ENCODE measurements at regions not wholly inside any gene's neighbourhood (a gene's known extent, or its start where the extent isn't known, plus 50 kb on each side); places are given as distances from the start of the nearest gene placed in this dataset.

DNA sequence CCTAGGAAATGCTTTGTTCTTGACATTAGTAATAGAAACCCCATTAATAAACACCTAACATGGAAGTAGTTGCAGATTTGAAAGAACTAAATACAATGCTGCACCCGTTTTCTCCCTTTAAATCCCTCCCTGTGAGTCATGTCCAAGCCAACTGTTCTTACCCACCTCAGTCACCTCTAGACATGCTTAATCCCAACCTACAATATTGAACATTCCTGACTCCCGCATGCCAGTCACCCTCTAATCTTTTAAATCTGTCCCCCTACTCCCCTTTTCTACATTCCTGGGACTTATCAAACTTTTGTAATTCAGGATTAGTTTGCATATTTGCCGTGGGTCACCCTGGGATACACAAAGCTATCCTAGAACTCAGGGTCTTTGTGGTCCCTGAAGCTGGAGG lies 374.6 kb downstream of the IRS1 start:
- DNase-seq: no peak

DNA sequence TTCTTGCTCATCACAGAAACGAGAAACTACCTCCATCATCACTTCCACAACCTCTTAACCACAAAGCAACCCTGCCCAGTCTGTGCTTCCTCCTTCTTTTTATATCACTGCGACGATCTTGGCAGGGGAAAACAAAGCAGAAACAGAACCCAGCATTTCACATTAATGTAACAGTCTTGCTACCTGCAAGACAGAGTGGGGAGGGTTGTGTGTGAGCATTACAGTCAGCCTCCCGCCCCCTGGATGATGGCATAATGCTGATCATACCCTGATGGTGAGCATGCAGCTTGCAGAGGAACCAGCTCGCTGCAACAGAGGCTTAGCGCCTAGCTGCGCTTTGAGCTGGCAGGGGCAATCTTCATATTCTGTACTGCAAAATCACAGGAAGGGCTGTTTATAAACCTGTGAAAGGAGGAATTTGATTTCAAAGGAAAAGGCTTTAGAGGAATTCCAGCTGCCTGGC lies 376.1 kb downstream of the IRS1 start:
- peak; percentile 6 for DNase-seq

DNA sequence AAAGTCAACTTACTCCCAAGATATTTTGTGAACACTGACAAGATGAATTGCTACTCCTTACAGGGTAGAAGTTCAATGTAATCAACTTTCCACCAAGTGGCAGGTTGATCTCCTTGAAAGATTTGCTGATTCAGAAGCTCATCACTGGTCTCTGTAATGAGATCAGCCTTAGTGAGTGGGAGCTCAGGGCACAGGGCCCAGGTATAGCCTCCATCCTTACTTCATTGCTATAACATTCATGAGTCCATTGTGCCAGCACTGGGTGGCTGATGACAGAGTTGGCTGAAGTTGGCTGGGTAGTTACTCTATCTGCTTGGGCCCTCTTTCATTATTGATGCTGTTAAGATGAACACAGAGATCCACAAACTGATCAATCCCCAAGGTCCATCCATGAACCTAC lies 379.0 kb downstream of the IRS1 start:
- DNase-seq: no peak

DNA sequence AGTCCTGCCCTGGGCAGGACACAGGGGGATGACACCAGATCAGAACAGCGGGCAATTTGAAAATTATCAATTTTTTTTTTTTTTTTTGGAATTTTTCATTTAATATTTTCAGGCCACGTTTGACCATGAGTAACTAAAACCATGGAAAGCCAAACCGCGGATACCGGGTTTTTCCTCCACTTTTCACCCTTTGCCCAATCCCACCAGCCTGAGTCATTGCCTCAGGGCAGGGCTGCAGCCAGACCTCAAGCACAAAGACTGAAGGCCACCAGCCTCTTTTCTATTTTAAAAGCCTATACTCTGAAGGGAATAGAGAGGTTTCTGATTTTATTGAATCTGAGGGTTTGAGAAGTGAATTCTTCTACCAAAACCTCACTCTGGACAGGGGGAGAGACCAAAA lies 381.1 kb downstream of the IRS1 start:
- DNase-seq: no peak

DNA sequence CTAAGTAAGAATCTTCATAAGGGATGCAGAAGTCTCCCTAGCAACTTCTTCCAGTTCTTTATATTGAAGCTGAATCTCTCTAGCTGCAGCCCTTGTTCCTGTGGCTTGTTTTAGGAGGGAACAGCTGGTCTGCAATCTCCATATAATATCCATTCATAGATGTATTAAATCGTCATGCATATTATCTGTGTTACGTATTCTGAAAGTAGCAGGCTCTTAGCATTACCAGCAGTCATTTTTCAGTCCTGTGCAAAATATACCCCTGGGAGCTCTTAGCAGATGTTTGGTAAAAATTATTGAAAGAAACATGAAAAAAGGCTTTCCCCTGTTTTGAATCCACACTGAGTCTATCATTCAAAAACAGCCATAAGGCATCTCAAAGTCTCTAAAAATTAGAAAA lies 385.3 kb downstream of the IRS1 start:
- DNase-seq: no peak

DNA sequence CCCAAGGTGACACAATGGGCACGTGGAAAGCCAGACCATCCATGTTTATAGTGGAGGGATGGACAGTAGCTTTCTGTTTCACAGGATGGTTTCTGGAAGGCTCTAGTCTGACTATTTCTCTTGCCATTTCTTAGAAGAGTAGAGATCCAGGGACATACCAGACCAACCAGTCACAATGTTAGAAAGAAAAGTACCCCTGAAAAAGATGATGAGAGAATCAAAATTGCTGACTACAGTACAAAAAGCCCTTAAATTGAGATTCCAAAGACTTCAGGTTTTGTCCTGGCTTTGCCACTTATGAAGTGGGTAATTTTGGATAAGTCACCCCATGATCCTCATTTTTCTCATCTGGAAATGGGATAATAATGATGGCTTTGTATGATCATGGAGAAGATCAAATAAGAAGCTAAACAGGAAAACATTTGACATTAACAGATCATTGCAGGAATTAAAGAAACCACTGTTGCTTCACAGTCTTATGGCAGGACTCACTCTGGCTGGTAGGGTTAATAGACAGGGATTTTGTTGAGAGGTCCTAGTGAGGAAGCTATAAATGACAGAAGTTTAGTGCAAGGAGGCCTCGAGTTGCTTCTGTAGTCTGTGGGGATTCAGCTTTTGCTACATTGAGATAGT lies 386.0 kb downstream of the IRS1 start:
- DNase-seq: no peak

DNA sequence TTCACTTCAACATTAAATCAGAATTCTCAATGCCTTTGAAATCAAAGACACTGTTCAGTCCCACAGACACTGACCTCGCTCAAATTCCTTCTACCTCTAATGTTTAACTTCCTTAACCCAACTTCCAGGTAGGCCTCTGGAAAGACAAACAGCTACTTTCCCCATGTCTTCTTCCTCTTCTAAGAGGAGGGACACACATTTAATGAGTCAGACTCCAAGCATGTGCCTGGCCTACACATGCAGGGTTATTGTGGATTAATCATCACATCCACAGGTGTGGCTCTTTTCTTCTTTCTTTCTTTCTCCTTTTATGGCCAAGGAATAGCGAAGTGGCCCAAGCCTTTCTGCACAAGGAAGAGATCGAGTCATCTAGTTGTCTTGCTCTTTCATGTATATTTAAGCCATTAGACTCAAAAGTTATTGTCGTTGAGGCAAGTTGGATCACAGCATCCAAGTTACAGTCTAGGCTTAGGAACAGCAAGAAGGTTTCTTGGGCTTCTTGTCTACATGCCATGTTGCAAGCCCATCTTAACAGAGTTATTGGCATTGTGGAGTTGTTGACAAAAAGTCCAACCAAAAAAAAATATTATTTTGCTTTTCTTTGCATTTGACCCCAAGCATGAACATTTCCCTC lies 387.8 kb downstream of the IRS1 start:
- DNase-seq: no peak

DNA sequence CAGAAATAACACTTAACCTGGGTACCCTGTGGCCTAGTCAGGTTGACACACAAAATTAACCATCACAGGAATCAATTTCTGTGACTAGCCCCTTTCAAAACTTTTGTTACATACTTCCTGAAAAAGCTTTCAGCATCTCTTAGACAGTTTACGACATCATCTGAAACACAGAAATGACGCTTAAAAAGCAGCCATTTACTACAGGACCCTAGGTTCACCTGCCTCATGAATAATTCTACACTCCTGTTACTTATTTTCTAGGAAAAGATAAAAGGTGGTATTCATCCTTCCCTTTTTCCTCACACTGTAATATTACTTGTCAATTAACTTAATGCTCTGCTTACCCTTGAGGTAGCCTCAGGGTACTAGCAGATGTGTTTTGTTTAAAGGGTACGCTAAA lies 388.4 kb downstream of the IRS1 start:
- no peak for DNase-seq

DNA sequence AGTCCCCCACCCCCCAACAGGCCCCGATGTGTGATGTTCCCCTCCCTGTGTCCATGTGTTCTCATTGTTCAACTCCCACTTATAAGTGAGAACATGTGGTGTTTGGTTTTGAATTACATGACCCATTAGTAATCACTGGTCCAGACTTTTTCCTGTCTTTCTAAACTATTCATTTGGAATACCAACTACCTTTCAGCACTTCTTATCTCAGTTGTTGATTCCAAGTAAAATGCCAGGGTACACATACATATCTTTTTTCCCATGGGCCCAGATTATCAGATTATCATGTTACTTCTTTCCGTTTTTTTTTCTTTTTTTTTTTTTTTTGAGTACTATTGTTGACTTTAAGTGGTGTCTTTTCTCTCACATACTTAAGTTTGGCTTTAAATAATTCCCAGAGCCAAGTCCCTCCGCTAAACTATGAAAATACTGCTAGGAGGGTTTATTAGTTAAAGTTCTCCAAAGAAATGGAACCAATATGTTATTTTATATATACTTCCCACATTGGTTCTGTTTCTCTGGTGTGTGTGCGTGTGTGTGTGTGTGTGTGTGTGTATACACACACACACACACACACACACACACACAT lies 389.3 kb downstream of the IRS1 start:
- no peak for DNase-seq

DNA sequence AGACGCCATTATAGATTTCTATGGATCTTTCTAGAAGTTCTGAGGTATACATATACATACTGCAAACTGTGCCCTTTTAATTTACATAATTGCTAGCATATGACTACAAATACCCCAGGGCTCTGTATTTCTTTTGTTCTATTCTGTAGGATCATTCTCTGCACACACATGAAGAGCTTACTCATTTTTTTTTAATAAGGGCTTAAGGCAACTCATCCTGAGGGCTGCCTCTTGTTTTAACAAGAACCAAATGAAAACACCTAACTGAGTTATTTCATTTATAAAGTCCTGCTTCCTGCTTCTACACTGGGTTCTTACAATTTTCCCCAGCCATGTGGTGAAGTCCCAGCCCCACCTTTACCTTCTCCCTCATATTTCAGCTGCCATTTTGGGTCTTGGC lies 390.5 kb downstream of the IRS1 start:
- DNase-seq: no peak

DNA sequence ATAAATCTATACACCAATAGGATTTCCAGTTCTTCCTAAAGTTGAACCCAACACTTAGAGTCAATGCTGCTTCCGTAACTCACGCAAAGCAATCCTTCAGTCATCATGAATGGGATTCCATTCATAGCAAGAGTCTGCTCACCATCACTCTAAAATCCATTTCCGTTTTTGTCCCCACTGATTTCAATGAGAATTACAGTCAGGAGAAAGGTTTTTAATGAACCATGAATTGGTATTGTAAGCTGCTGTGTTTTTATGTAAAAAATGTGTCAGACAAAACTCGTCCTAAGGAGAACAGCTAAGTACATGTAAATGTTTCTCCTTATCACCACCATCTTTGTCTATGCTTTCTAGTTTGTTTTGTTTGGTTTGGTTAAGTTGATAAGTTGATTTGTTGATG lies 391.5 kb downstream of the IRS1 start:
- DNase-seq: no peak

DNA sequence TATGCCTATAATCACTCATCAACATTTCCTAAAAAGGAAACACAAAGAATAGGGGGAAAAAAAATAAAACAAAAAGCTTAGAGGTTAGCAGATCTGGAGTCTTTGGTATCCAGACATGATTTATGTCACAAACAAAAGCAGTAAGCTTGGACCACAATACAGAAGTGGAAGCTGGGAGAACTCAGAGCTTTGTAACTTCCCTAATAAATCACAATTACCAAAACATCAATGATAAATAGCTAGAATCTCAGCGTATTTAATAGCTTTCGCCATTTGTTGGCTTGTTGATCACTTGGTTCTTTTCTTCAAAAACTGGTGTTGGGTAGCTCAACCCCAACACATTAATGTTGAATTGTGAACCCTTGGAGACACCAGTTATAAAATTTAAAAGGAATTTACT lies 392.5 kb downstream of the IRS1 start:
- DNase-seq: no peak

DNA sequence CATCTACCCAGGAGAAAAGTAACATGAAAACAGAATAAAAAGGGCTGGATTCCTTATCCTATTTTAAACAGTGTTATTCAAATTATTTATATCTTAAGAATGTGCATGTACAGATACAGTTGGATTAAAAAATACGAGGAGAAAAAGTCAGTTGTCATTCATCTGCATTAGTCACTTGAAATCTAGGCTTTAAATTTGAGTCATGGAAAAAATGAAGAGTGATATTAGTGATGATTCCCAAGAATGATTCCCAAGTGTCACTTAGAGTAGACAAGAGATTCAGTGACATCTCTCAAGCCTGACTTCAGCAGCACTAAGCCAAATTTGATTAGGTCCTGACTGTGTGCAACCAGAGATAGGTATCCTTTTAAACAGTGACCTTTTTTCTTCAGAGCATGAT lies 394.2 kb downstream of the IRS1 start:
- DNase-seq: no peak

DNA sequence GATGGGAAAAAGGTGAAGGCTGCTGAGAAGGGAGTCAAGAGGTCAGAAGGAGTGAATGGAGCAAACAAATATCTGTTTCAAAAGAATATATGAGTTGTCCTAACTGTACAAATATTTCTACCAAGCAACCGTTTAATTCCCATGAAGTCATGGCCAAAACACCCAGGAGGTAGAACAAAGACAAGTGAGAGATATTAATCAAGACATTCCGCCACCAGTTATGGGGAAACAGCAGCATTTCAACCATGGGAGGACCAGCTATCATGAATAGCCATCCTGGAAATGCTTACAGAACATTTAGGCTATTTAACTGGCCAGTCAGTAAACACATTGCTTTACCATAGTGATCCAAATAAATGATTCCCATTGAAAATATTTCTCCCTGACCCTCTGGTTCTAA lies 396.3 kb downstream of the IRS1 start:
- no peak for DNase-seq

DNA sequence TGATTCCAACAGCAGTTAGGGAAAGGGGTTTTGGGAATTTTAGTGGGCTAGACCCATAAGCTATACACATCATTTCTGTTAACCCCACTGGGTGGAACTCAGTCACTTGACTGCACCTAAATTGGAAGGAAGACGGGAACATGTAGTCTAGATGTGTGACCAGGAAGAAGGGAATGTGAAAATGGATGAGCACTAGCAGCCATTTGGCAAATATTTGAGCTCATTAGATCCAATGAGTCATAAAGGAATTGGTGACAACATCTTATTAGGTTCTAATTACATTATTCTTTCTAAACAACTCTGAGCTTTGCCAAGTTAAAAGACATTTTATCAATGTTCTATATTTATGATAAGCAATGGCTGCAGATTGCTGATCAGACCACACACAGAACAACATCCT lies 400.6 kb downstream of the IRS1 start:
- DNase-seq: no peak

DNA sequence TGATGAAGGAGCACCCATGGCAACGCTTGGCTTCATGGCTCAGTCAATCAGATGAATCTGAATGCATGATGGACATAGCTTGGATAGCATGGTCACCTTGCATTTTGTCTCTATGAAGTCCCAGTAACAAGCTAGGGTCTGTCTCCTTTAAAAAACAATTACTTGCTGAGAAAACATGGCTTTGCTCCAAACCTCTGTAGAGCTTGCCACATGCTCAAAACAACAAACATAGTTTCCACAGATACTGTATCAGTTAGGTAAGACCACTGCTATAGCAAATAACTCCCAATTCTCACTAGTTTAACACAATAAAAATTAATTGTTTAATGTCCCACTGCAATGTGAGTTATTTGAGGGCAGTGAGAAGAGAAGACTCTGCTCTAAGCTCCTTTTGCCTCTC lies 401.0 kb downstream of the IRS1 start:
- no peak for DNase-seq

DNA sequence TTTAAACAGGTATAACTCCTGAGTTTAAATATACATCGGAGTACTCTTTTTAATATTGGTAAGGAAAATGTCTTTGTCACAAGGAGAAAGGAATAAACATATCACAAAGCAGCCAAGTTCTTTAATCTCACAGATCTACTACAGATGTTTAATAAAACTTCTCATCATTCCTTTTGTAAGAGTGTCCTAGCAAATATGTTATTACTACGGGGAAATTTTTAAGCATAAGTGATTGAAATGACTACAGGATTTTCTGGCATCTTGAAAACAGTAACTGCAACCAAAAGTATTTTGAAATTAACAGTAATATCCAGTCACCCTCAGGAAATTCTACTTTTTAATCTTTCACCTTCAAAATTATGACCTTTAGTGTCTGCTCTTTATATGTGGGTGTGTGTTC lies 403.1 kb downstream of the IRS1 start:
- no peak for DNase-seq

DNA sequence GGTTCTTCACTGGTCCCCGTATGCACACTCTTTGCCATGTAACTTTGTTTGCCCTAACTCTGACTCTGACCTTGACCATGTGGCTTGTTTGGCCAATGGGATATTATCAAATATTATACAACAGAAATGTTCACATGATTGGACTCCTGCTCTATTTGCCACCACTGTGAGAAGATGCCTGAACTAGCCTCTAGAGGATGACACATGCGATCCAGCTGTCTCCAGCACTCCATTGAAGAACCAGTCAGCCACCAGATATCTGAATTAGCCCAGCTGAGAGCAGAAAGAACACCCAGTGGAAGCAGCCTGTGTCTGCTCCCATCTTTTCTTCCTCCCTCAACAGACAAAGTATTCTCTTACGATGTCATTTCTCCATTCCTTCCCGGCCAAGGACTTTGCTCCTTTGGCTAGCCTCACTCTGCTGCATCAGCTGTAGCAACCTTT lies 412.1 kb downstream of the IRS1 start:
- no peak for DNase-seq

DNA sequence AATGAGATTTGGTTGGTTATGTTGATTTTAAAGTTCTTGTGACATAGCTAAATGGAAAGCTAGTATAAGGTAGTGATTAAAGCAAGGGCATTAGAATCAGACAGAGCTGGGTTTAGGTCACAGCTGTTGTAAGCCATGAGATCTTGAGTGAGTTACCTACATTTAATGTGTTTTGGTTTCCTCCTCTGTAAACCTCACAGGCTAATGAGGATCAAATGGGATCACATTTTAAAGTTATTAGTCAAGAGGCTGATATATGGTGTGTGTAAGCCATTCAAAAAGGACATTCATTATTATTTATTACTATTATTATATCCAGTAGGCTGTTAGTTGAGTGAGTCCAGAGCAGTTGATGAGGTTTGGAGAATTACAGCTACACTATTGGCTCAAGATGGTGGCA lies 416.2 kb downstream of the IRS1 start:
- DNase-seq: no peak

DNA sequence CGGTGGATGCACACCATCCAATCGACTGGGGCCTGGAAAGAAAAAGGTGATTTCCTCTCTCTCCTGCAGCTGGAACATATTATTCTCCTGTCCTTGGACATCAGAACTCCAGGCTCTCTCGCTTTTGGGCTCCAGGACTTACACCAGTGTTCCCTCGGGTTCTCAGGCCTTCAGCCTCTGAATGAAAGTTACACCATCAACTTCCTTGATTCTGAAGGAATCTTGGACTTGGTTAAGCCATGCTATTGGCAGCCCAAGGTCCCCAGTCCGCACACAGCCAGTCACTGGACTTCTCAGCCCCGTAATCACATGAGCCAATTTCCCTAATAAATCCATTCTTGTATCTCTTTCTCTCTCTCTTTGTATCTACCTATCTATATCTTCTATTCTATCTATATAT lies 418.9 kb downstream of the IRS1 start:
- no peak for DNase-seq

DNA sequence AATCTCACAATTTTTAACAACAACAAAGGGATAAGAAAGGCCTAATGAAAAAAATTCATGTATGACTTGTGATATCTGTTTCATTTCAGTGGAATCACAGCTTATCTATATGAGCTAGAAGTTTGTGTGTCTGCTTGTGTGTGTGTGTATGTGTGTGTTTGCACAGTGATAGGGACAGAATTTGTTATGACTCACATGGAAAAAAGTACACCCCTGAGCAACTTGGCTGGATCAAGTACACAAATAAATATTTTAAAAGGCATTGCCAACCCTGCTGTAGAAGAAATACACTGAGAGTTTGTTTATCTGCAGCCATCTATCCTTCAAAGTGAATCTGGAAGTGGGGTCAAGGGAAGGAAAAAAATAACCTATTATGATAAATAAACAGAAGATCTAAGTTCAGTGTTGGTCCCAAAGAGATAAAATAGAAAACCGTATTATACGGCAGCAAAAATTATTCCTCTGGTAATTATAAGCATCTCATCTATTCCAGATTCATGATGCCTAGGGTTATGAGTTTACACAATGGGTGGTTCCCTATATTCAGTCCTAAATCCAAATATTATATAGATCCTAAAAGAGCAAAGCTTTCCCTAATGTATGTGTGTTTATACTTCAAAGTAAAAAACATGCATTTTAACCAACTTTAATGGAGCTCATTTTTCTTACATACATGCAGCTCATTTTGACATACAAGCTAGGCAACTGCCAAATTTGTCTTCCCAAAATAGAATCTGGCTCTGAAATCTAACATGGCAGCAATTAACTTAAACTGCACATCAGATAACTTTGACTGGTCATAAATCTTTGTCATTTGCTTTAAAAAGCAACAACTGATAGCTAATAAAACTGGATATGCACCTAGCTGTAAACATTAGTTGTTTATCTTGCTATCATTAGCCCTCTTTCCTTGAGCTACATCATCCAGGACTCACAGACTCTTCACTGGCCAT lies 420.6 kb downstream of the IRS1 start:
- no peak for DNase-seq

DNA sequence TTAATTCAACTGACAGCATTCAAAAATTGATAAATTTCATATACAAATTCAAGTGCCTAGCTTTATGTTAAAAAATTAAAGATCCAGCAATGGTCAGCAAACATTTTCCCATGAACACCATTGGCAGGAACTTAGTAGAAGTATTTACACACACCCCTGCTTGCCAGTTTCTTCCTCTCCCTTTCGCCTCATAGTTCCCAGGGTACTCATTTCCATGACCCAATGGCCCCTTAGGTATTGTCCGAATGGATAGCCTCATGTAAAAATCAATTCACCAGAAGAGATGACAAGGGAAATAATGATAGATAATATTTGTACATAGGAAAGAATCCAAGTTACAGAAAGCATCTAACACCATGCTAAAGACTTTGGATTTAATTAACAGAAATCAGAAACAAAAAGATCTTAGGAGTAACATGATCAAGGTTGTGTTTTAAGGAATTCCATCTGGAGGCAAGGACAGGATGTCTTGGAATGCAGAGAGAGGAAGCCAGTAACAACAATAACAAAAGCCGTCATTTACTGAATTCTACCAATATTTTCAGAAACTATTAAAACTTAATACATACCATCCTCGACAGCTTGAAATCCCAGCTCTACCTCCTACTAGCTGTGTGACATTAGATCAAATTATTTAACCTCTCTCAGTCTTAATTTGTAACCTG lies 423.0 kb downstream of the IRS1 start:
- no peak for DNase-seq

DNA sequence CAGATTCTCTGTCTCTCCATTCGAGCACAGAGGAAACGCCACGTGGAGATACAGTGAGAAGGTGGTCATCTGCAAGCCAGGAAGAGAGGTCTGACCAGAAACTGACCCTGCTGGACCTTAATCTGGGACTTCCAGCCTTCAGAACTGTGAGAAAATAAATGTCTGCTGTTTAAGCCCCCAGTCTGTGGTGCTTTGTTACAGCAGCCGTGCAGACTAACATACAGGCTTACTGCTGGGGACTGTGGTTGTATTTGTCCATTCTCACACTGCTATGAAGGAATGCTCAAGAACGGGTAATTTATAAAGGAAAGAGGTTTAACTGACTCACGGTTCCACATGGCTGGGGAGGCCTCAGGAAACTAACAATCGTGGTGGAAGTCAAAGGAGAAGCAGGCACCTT lies 432.7 kb downstream of the IRS1 start:
- no peak for DNase-seq

Data from activated T-cell treated with anti-CD3 and anti-CD28 coated beads for 4 hours (primary cell).